NCI-H1694 (cell line): ENCODE measurements at regions not wholly inside any gene's neighbourhood (a gene's known extent, or its start where the extent isn't known, plus 50 kb on each side); places are given as distances from the start of the nearest gene placed in this dataset.
"Not testable (repeated sequence)": the region's sequence is repeated elsewhere in the genome, so short reads cannot be mapped to it uniquely, and the experiment has no call there.

Experiments
- DNase-seq: peaks from one replicate; lab custom pipeline; 2025; lab: John Stamatoyannopoulos, UW

DNA sequence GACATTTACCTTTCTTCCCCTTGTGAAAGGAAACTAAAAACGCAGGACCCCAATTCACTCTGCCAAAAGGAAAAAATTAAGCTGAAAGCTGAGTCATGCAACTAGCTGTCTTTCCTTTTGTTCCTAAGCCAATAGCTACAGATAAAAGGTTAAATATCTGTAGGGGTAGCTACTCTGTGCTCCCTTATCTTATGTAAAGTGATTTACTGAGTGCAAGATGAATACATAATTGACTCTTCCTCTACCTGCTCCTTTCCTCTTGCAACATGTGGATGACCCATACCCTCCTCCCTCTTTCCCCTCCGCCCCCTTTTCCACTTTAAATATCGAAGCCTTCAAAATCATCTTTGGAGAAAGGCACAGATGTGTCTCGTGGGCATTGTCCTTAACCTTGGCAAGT lies 68.0 kb upstream of the ZNF157 start:
- no peak for DNase-seq

DNA sequence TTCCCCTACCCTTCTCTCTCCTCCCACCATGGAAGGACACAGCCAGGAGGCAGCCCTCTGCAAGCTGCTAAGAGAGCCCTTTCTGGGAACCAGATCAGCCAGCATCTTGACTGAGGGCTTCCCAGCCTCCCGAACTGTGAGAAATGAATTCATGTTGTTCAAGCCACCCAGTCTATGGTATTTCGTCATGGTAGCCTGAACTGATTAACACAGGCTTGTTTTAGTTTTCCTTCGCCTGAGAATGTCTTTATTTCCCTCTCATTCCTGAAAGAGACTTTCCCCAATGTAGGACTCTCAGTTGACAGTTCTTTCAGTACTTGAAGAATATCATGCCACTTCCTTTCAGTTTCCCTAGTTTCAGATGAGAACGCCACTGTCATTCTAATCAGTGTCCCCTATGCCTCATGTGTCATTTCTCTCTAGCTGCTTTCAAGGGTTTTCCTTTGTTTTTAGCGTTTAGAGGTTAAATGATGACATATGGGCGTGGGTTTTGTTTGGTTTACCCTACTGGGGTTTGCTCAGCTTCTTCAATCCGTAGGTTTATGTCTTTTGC lies 63.8 kb upstream of the ZNF157 start:
- not testable (repeated sequence) for DNase-seq

DNA sequence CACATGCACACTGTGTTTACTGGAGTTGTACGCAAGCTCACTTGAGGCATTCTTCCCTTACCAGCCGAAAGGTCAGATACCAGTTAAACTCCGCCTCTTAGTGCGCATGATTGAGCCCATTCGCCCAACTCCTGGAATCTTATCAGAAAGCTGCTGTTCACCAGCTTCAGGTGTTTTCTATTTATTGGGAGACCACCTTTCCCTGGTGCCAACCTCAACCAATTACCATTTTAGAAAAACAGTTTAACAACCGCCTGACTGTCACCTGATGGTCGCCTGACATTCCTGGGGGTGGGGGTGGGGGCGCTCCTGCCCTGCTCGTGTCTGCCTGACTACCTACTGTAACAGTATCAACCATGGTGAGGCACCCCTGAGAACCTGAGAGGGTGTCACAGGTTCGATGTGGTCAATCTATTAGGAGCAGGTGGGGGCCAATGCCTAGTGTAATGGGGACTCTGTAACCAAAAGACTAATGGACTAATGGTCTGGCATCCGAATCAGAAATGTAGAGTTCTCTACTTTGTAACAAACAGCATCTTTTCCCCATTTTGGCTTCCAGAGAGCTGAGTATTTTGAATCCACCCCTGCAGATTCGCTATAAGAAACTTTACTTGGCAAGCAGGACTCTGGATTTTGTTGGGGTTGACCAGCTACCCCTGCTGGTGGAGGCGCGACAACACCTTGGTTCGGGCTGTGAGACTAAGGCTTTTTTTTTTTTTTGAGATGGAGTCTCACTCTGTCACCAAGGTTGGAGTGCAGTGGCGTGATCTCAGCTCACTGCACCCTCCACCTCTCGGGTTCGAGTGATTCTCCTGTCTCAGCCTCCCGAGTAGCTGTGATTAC lies 58.2 kb upstream of the ZNF157 start:
- DNase-seq = peak; percentile 59

DNA sequence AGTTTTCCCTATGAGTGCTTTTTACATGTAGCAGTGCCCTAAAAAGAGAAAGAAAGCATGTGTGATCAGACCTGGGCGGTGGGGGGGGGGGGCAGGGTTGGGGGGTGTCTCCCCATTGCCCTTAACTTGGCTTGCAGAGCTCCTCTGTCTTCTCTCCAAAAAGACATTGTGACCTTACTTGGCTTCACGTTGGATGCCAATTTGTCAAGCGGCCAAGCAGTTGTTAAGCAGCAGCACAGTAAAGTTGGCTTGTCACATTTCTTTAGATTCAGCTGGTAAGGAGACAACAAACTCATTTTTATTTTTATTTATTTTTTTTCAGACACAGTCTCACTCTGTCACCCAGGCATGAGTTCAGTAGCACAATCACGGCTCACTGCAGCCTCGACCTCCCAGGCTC lies 57.3 kb upstream of the ZNF157 start:
- no peak for DNase-seq

DNA sequence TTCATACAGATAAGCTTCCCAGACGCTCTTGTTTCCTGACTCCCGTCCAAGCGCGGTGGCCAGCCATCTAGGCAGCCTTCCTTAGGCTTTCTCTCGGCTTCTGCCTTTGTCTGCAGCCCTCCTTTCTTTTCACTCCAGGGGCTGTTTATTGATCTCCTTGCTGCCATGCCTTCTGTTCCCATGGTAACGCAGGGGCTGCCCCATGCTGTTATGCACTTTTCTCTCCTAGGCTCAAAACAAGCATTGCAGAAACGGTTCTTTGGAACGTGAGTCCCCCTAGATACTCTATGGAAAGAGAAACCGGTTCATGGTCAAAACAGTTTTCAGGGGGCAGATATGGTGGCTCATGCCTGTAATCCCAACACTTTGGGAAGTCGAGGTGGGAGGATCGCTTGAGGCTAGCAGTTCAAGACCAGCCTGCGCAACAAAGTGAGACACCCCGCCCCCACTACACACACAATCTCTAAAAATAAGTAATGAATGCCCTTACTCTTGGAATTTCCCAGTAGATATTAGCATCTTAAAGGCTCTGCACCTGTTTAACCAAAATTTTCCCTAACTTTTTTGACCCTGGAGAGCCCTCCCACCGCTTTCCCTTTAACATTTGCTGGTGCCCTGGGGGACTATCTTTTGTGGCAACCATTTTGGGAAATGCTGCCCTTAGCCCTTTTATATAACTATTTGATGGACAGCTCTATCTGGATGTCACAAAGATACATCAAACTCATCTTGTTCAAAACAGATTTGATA lies 53.9 kb upstream of the ZNF157 start:
- no peak for DNase-seq
